Activated naive CD4-positive, alpha-beta T cell (primary cell): ENCODE measurements at regions not wholly inside any gene's neighbourhood (a gene's known extent, or its start where the extent isn't known, plus 50 kb on each side); places are given as distances from the start of the nearest gene placed in this dataset.

Source experiments
- DNase-seq, 4 experiments: peaks; one replicate each; lab custom pipeline; 2025; lab: John Stamatoyannopoulos, UW

DNA sequence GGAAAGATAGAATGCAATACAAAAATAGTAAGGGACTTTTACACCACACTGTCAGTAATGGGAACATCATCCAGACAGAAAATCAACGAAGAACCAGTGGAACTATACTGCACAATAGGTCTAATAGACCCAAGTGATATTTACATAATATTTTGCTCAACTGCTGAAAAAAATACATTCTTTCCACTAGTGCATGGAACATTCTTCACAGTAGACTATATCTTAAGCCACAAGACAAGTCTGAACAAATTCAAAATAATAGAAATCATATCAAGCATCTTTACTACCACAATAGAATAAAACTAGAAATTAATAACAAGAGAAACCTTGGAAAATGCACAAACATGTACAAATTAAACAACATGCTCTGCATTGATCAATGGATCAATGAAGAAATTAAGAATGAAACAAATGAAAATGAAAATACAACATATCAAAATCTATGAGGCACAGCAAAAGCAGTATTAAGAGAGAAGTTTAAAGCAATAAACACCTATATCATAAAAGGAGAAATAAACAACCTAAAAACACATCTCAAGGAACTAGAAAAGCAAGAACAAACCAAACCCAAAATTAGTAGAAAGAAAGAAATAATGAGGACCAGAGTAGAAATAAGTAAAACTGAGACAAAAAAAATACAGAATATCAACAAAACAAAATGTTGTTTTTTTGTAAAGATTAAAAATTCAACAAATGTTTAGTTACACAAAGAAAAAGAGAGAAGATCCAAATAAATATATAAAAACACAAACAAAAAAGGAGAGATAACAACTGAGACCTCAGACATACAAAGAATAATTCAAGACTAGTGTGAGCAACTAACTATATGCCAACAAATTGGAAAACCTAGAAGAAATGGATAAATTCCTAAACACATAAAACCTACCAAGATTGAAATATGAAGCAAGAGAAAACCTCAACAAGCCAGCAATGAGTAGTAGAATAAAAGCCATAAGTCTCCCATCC lies 51.5 kb upstream of the ANTXR2 start:
- DNase-seq = no peak
